Transverse colon (tissue), 4 donors: ENCODE measurements at regions not wholly inside any gene's neighbourhood (a gene's known extent, or its start where the extent isn't known, plus 50 kb on each side); places are given as distances from the start of the nearest gene placed in this dataset.
A peak's percentile ranks its signal among the peaks of the same experiment; 100 is the strongest.

Experiments used
- DNase-seq: peaks from one replicate; pipeline ENCODE4 v3.0.0-alpha.2; 2019
- H3K27ac ChIP-seq, 4 donors: fragments of 200-600 bp; sonication (generic); 2 replicates each; pipeline ENCODE4 v1.5.1; 2016 to 2018; ENCODE audit warnings: inconsistent platforms in 4 of 4
- H3K27me3 ChIP-seq: fragments of 200-600 bp; sonication (generic); 2 replicates; pipeline ENCODE4 v1.5.1; 2017; ENCODE audit warnings: inconsistent platforms
- H3K36me3 ChIP-seq, 4 donors: fragments of 200-600 bp; sonication (generic); 2 replicates each; pipeline ENCODE4 v1.5.1; 2017 to 2019; ENCODE audit warnings: inconsistent platforms in 4 of 4
- H3K4me1 ChIP-seq, 4 donors: fragments of 200-600 bp; sonication (generic); 2 replicates each; pipeline ENCODE4 v1.5.1; 2017 to 2020; ENCODE audit warnings: inconsistent platforms in 4 of 4
- H3K4me3 ChIP-seq, 4 donors: fragments of 200-600 bp; sonication (generic); 1 replicate in 1 of 4; 2 replicates in 3 of 4; pipeline versions ENCODE4 v1.5.1 to v1.6.1; 2017 to 2019; ENCODE audit warnings: inconsistent platforms in 4 of 4
- H3K9me3 ChIP-seq, 2 donors: fragments of 200-600 bp; sonication (generic); 2 replicates each; pipeline ENCODE4 v1.5.1; 2017 to 2019; ENCODE audit warnings: inconsistent platforms in 2 of 2
- EP300 ChIP-seq: sonication (generic); formaldehyde crosslinking; IDR thresholded peaks from one replicate; pipeline ENCODE4 v1.6.1; 2017; ENCODE audit warnings: antibody characterized with exemption, low read depth
- POLR2A ChIP-seq: fragments of 450-650 bp; IDR thresholded peaks from one replicate; pipeline ENCODE4 v1.6.1; 2016; ENCODE audit warnings: antibody characterized with exemption, mild to moderate bottlenecking, moderate library complexity
- POLR2AphosphoS5 ChIP-seq, 3 donors: sonication (generic); formaldehyde crosslinking; IDR thresholded peaks; one replicate each; pipeline ENCODE4 v1.6.1; 2016; ENCODE audit warnings: antibody characterized with exemption in 3 of 3
- WGBS, 2 donors: methylation state at CpG; one replicate each; pipeline ENCODE4 v1.1.5; 2018; ENCODE audit warnings: low coverage in 1 of 2; 5-methylcytosine and 5-hydroxymethylcytosine counted together
- in situ Hi-C, 4 donors: fragments of 200-750 bp; cut with MboI; loops; one replicate each; pipeline versions ENCODE4 v1.15.0 to v1.15.1; 2017; ENCODE audit warnings: low sequenced_read_pairs in 3 of 4, low pct_ligation_motif_present in 1 of 4, low pct_unique_long_range_greater_than_20kb in 1 of 4
- intact Hi-C: fragments of 100-400 bp; cut with DNase I; formaldehyde crosslinking; loops from one replicate; pipeline ENCODE4 v1.15.1; 2023; ENCODE audit warnings: low total_unique reads
- TF ChIP-seq, protein P1 (sequence below), 5 experiments: fragments of 200-600 bp in 3 of 5; fragments of 450-650 bp in 2 of 5; sonication (generic) in 3 of 5; IDR thresholded peaks; 1 replicate in 2 of 5; 2 replicates in 3 of 5; pipeline ENCODE4 v1.5.1; 2016 to 2017; ENCODE audit warnings: antibody characterized with exemption in 5 of 5, inconsistent platforms in 3 of 5, mild to moderate bottlenecking in 2 of 5, moderate library complexity in 1 of 5

DNA sequence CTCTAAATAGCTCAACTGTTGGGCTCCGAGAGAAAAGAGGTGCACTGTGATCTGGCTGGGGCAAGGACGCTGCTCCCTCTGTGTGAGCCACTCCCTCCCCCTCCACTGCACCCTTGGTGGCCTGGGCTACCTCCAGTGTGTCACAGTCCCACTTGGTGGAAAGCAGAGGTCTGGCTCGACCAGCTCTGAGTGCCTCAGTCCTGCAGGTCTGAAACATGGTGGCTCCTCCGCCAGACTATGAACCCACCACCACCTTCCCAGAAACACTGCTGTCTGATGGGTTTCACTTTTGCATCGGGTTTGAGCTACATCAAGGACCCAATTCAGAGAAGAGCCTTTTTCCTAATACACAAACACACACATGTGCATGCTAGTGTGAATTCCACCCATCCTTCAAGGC is 500.1 kb downstream of the RPS24 start:
- in situ Hi-C loops (no loop called here), intact Hi-C loops (no loop called here)
- WGBS, 2 donors = 90% methylated on average over 5 of the region's 5 CpGs; no CpG with 5 or more reads in 1 of the 2 donors
- Histone ChIP-seq H3K27ac (no peak overlapping the region), H3K36me3 (no peaks in the 10 kb centered on the region), H3K27me3 (no peaks in the 10 kb centered on the region), H3K9me3 (no peaks in the 10 kb centered on the region), H3K4me1 (peaks cover 5 to 15% (median 9%) of the 10 kb centered on the region in 4 donors), H3K4me3 (no peak overlapping the region)
- no peak for DNase-seq
- no peak for TF ChIP-seq POLR2A

DNA sequence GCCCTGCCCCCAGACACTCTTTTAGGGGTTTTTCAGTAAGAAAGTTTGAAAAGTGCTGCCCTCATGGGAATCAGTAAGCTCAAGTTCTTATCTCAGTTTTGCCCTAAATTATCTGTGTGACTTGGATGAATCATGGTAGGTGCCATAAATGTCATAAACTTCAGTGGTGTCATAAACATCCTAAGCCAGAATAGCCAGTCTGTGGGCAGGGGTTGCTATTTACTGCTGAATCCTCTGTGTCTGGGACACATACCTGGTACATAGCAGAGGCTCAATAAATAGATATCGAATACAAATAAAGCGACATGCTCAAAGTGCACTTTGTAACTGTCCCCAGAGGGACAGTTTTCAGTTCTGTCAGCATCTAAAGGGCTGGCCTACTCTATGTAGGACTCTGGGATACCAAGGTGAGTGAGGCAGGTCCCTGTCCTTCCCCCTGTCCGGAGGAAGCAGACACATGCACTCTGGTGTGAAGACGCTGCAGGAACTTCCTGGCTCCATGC is 502.1 kb downstream of the RPS24 start:
- Histone ChIP-seq H3K27ac (peak overlapping the region in 1 of 4 donors; percentile 35), H3K4me3 (no peak overlapping the region), H3K4me1 (peaks cover 7 to 15% (median 9%) of the 10 kb centered on the region in 4 donors), H3K9me3 (no peaks in the 10 kb centered on the region), H3K27me3 (no peaks in the 10 kb centered on the region), H3K36me3 (no peaks in the 10 kb centered on the region)
- no peak for TF ChIP-seq POLR2AphosphoS5 (IDR thresholded peaks at IDR 0.05)
- no peak for TF ChIP-seq EP300
- TF ChIP-seq POLR2A = no peak
- TF ChIP-seq, protein P1, sequence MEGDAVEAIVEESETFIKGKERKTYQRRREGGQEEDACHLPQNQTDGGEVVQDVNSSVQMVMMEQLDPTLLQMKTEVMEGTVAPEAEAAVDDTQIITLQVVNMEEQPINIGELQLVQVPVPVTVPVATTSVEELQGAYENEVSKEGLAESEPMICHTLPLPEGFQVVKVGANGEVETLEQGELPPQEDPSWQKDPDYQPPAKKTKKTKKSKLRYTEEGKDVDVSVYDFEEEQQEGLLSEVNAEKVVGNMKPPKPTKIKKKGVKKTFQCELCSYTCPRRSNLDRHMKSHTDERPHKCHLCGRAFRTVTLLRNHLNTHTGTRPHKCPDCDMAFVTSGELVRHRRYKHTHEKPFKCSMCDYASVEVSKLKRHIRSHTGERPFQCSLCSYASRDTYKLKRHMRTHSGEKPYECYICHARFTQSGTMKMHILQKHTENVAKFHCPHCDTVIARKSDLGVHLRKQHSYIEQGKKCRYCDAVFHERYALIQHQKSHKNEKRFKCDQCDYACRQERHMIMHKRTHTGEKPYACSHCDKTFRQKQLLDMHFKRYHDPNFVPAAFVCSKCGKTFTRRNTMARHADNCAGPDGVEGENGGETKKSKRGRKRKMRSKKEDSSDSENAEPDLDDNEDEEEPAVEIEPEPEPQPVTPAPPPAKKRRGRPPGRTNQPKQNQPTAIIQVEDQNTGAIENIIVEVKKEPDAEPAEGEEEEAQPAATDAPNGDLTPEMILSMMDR (IDR thresholded peaks at IDR 0.05) = no peak
- 66% methylated on average over 4 of the region's 4 CpGs; no CpG with 5 or more reads in 1 of the 2 donors for WGBS, 2 donors
- peak; percentile 31 for DNase-seq
- in situ Hi-C loops (no loop called here), intact Hi-C loops (no loop called here)

DNA sequence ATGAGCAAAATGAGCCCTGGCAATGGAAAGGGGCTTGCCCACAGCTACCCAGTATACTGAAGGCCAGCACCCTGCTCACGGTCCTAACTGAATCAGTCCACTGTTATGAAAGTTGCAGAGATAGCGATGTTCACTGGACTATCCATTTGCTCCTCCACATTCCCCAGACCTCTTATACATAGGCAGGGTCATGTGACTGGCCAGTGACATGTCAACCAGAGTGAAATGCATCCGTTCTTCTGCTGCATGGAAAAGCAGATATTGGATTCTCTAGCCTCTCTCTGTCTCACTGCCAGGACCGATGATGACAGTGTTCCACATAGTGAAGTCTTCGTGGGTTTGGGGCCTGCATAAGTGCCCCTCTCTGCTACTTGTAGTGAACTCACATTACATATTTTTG is 503.4 kb downstream of the RPS24 start:
- TF ChIP-seq EP300 = no peak
- Histone ChIP-seq H3K4me3 (no peak overlapping the region), H3K36me3 (no peaks in the 10 kb centered on the region), H3K27ac (no peak overlapping the region), H3K27me3 (no peaks in the 10 kb centered on the region), H3K4me1 (peaks cover 7 to 22% (median 15%) of the 10 kb centered on the region in 4 donors), H3K9me3 (no peaks in the 10 kb centered on the region)
- 60 to 90% methylated on average over 2 to 5 of the region's 5 CpGs for WGBS, 2 donors
- intact Hi-C loops = no loop called here
- no peak for DNase-seq
- in situ Hi-C loops = no loop called here

DNA sequence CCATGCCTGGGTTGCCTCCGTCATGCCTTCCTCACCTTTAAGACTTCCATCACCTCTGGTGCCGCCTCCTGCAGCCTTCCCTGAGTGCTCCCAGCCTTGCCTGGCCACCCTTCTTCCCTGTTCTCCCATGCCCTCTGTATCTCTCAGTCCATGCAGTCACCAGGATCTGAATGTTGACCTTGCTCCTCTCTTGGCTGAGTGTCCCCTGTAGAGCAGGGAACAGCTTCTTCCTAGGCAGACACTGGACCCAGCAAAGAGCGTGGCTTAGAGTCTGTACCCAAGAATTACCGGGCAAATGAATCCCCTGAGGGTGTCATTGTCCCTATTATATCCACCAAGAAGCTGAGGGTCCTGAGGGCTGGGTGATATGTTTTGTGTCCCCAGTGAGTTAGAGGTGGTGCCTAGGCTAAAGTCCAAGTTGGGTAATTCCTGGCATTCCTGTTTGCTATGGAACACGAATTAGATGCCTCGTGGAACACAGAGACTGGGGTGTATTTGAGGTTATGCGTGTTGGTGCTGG is 505.6 kb downstream of the RPS24 start:
- H3K36me3 ChIP-seq = no peaks in the 10 kb centered on the region
- H3K4me3 ChIP-seq = no peak overlapping the region
- intact Hi-C loops = no loop called here
- H3K27me3 ChIP-seq = no peaks in the 10 kb centered on the region
- TF ChIP-seq POLR2A = no peak
- no peak for TF ChIP-seq POLR2AphosphoS5 (IDR thresholded peaks at IDR 0.05)
- TF ChIP-seq, protein P1 (IDR thresholded peaks at IDR 0.05) = no peak
- TF ChIP-seq EP300 = no peak
- no peak overlapping the region for H3K27ac ChIP-seq
- in situ Hi-C loops = no loop called here
- H3K4me1 ChIP-seq = peaks cover 7 to 43% (median 30%) of the 10 kb centered on the region in 4 donors
- DNase-seq = no peak
- no peaks in the 10 kb centered on the region for H3K9me3 ChIP-seq
- WGBS, 2 donors = 49 to 61% methylated on average over 5 to 7 of the region's 7 CpGs

DNA sequence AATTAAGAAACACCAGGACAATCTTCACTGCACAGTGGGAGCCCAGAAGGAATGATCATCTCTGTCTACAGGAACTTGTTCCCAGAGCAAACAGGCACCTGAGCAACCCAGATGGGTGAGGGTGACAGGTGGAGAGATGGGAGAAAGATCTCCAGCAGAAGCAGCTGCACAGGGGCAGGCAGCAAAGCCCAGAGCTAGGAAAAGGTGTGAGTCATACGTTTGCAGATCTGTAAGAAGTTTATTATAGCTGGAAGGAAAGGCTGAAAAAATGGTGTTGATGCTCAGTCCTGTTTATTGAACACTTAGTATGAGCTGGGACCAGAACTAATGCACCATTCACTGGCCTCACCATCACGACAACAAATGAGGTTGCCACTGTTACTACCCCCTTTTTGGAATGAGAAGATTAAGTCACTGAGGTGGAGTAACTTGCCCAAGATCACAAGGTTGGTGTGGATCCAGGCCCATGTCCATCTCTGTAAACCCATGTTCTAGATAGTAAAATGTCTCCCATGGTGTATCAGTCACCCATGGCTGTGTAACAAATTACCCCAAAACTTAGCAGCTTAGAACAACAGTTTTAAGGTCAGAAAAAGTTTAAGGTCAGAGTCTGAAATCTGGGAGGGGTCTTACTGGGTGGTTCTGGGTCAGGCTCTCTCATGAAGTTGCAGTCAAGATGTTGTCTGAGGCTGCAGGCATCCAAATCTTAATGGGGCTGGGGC is 506.9 kb downstream of the RPS24 start:
- Histone ChIP-seq H3K9me3 (no peaks in the 10 kb centered on the region), H3K4me3 (no peak overlapping the region), H3K36me3 (no peaks in the 10 kb centered on the region), H3K27me3 (no peaks in the 10 kb centered on the region), H3K27ac (no peak overlapping the region), H3K4me1 (peaks cover 6 to 44% (median 33%) of the 10 kb centered on the region in 4 donors)
- no peak for DNase-seq
- intact Hi-C loops = no loop called here
- in situ Hi-C loops = no loop called here
- TF ChIP-seq EP300 (no peak), POLR2A (no peak), POLR2AphosphoS5 (IDR thresholded peaks at IDR 0.05) (no peak)
- TF ChIP-seq, protein P1 (IDR thresholded peaks at IDR 0.05) = no peak
- WGBS, 2 donors = 46 to 61% methylated on average over 2 of the region's 2 CpGs
